DOHH2 (cell line): ENCODE measurements at regions not wholly inside any gene's neighbourhood (a gene's known extent, or its start where the extent isn't known, plus 50 kb on each side); places are given as distances from the start of the nearest gene placed in this dataset.

Experiments used
- H3F3A ChIP-seq: fragments of 200-600 bp; sonication (generic), shearing (Covaris generic); 2 replicates; pipeline ENCODE4 v1.6.0; 2016; ENCODE audit warnings: antibody characterized with exemption, mild to moderate bottlenecking; ENCODE audit not compliant: control insufficient read depth, insufficient read depth
- H3K27ac ChIP-seq: fragments of 200-600 bp; sonication (generic); 2 replicates; pipeline ENCODE4 v1.5.1; 2014; ENCODE audit warnings: low read depth, mild to moderate bottlenecking, low read length, moderate library complexity
- H3K27me3 ChIP-seq: fragments of 200-600 bp; sonication (generic); 2 replicates; pipeline ENCODE4 v1.6.1; 2014; ENCODE audit warnings: mild to moderate bottlenecking, low read length, mixed read lengths; ENCODE audit not compliant: control insufficient read depth
- H3K36me3 ChIP-seq: fragments of 200-600 bp; sonication (generic); 2 replicates; pipeline ENCODE4 v1.6.1; 2014; ENCODE audit warnings: mild to moderate bottlenecking, low read length, moderate library complexity, mixed read lengths; ENCODE audit not compliant: control insufficient read depth
- H3K4me1 ChIP-seq: fragments of 200-600 bp; sonication (generic); 2 replicates; pipeline ENCODE4 v1.6.1; 2014; ENCODE audit warnings: mild to moderate bottlenecking, low read length, mixed read lengths; ENCODE audit not compliant: control insufficient read depth
- H3K4me2 ChIP-seq: fragments of 200-600 bp; sonication (generic); 2 replicates; pipeline ENCODE4 v1.6.0; 2014; ENCODE audit warnings: mild to moderate bottlenecking, low read length, moderate library complexity
- H3K4me3 ChIP-seq: fragments of 200-600 bp; sonication (generic); 2 replicates; pipeline ENCODE4 v1.5.1; 2014; ENCODE audit warnings: mild to moderate bottlenecking, low read length, mixed read lengths
- H3K79me2 ChIP-seq: fragments of 200-600 bp; sonication (generic); 2 replicates; pipeline ENCODE4 v1.6.1; 2014; ENCODE audit warnings: mild to moderate bottlenecking, low read length, mixed read lengths; ENCODE audit not compliant: control insufficient read depth
- H3K9me2 ChIP-seq: fragments of 200-600 bp; sonication (generic); replicated peaks from 2 replicates; pipeline ENCODE4 v1.6.1; 2014; ENCODE audit warnings: mild to moderate bottlenecking, low read length, mixed read lengths; ENCODE audit not compliant: control insufficient read depth
- H3K9me3 ChIP-seq: fragments of 200-600 bp; sonication (generic); 2 replicates; pipeline ENCODE4 v1.6.1; 2014; ENCODE audit warnings: antibody characterized with exemption, low read length, mixed read lengths; ENCODE audit not compliant: control insufficient read depth, insufficient read depth
- H4K20me1 ChIP-seq: fragments of 200-600 bp; sonication (generic); 2 replicates; pipeline ENCODE4 v1.6.0; 2014; ENCODE audit warnings: low read depth, mild to moderate bottlenecking, antibody characterized with exemption, low read length, moderate library complexity; ENCODE audit not compliant: control insufficient read depth, insufficient read depth
- EZH2phosphoT487 ChIP-seq: fragments of 200-600 bp; sonication (generic); IDR thresholded peaks from 2 replicates; pipeline ENCODE4 v1.6.1; 2017; ENCODE audit warnings: borderline replicate concordance, mild to moderate bottlenecking, antibody characterized with exemption, low read length, moderate library complexity, mixed read lengths
- TF ChIP-seq, protein P1 (sequence below): fragments of 200-600 bp; sonication (generic); IDR thresholded peaks from one replicate; pipeline ENCODE4 v1.5.1; 2014; ENCODE audit warnings: antibody characterized with exemption, mild to moderate bottlenecking, low read depth, low read length; ENCODE audit not compliant: poor library complexity, severe bottlenecking

DNA sequence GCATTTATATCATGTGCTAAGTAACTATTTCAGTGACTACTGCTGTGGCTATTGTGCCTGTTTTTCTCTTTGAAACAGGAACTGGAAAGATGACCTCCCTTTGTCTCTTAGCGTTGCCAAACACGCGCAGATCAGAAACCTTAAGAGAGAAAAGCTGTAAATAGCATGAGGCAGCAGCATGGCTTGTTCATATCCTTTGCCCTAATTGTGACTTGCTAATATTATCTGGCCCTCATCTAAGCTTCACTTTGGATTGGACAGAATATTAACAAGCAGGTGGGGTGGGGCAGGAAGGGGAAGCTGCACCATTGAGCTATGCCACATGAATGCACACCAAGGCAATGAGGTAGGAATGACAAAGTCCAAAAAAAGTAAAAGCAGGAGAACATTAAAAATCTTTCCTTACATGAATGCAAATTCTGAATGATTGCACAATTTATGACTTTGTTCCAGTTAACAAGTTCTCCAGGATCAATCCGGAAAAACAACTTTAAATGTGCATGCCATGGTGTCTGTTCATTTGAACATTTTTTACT lies 128.4 kb downstream of the IRS1 start:
- Histone ChIP-seq H3K4me1 (no peaks in the 10 kb centered on the region), H3K9me3 (no peaks in the 10 kb centered on the region), H3K27ac (no peak overlapping the region), H3K4me3 (no peak overlapping the region), H3K36me3 (no peaks in the 10 kb centered on the region), H3K79me2 (no peaks in the 10 kb centered on the region), H3K27me3 (no peaks in the 10 kb centered on the region), H3K9me2 (no peaks in the 10 kb centered on the region), H3F3A (no peaks in the 10 kb centered on the region), H3K4me2 (no peak overlapping the region), H4K20me1 (no peaks in the 10 kb centered on the region)
- no peak for TF ChIP-seq EZH2phosphoT487
- TF ChIP-seq, protein P1, sequence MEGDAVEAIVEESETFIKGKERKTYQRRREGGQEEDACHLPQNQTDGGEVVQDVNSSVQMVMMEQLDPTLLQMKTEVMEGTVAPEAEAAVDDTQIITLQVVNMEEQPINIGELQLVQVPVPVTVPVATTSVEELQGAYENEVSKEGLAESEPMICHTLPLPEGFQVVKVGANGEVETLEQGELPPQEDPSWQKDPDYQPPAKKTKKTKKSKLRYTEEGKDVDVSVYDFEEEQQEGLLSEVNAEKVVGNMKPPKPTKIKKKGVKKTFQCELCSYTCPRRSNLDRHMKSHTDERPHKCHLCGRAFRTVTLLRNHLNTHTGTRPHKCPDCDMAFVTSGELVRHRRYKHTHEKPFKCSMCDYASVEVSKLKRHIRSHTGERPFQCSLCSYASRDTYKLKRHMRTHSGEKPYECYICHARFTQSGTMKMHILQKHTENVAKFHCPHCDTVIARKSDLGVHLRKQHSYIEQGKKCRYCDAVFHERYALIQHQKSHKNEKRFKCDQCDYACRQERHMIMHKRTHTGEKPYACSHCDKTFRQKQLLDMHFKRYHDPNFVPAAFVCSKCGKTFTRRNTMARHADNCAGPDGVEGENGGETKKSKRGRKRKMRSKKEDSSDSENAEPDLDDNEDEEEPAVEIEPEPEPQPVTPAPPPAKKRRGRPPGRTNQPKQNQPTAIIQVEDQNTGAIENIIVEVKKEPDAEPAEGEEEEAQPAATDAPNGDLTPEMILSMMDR, result no peak

DNA sequence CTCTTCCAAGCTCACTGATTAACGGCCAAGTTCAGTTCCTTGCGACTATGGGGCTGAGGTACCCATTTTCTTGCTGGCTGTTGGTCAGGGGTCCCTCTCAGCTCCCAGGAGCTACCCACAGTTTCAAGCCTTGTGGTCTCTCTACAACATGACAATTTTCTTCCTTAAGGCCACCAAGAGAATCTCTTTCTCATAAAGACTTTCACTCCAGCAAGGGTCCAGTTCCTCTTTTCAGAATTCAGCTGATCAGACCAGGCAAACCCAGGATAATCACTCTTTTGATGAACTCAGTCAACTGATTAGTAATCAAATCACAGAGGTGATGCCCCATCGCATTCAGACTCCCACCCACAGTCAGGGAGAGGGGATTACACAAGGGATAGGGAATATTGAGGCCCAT lies 129.7 kb downstream of the IRS1 start:
- H3K4me3 ChIP-seq, result no peak overlapping the region
- H3K27ac ChIP-seq, result no peak overlapping the region
- no peaks in the 10 kb centered on the region for H3K9me3 ChIP-seq
- H3K4me1 ChIP-seq, result no peaks in the 10 kb centered on the region
- no peaks in the 10 kb centered on the region for H3K9me2 ChIP-seq
- no peaks in the 10 kb centered on the region for H3K27me3 ChIP-seq
- TF ChIP-seq EZH2phosphoT487, result no peak
- TF ChIP-seq, protein P1, result no peak
- no peaks in the 10 kb centered on the region for H3K36me3 ChIP-seq
- no peak overlapping the region for H3K4me2 ChIP-seq
- H3F3A ChIP-seq, result no peaks in the 10 kb centered on the region
- no peaks in the 10 kb centered on the region for H4K20me1 ChIP-seq
- no peaks in the 10 kb centered on the region for H3K79me2 ChIP-seq

DNA sequence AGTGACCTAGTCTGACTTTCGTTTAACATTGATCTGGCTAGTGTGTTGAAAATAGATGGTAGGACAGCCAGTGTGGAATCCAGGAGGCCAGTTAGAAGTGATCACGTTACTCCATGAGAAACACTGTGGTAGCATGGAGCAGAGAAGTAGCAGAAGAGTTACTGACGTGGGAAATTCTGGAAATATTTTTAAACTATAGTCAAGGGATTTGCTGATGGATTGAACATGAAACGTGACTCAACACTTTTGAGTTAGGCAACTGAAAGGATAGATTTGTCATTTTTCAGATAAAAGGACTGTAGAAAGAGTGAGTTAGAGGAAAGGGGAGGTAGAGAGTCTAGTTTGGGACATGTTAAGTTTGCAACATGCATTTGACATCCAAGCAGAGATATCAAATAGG lies 130.4 kb downstream of the IRS1 start:
- Histone ChIP-seq H3F3A (no peaks in the 10 kb centered on the region), H3K9me3 (no peaks in the 10 kb centered on the region), H3K4me3 (no peak overlapping the region), H3K27ac (no peak overlapping the region), H3K4me2 (no peak overlapping the region), H3K4me1 (no peaks in the 10 kb centered on the region), H3K79me2 (no peaks in the 10 kb centered on the region), H3K36me3 (no peaks in the 10 kb centered on the region), H3K9me2 (no peaks in the 10 kb centered on the region), H3K27me3 (no peaks in the 10 kb centered on the region), H4K20me1 (no peaks in the 10 kb centered on the region)
- TF ChIP-seq, protein P1, result no peak
- TF ChIP-seq EZH2phosphoT487, result no peak

DNA sequence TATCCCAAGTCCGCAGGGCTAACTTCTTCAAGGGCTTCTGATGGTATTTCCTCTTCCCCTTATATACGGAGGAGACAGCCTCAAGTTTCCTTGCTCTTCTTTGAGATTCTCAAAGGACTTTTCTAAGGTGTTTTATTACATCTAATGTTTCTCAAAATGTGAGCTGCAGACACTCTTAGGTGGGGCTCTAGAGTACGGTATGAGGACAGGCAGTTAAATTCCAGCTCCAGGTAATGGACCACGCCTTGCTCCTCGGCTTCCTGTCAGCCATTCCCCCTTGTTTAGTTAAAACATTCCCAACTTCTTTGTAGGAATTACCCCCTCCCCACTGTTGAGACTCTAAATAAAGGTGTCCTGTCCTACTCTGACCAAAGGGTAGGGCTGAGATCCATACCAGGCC lies 131.9 kb downstream of the IRS1 start:
- no peaks in the 10 kb centered on the region for H4K20me1 ChIP-seq
- H3K27me3 ChIP-seq, result no peaks in the 10 kb centered on the region
- no peak overlapping the region for H3K4me3 ChIP-seq
- no peak overlapping the region for H3K27ac ChIP-seq
- H3K79me2 ChIP-seq, result no peaks in the 10 kb centered on the region
- H3K4me2 ChIP-seq, result no peak overlapping the region
- H3F3A ChIP-seq, result no peaks in the 10 kb centered on the region
- no peaks in the 10 kb centered on the region for H3K36me3 ChIP-seq
- no peaks in the 10 kb centered on the region for H3K9me3 ChIP-seq
- H3K9me2 ChIP-seq, result no peaks in the 10 kb centered on the region
- TF ChIP-seq, protein P1, result no peak
- TF ChIP-seq EZH2phosphoT487, result no peak
- H3K4me1 ChIP-seq, result no peaks in the 10 kb centered on the region
